Panc1 (cell line): ENCODE measurements at regions not wholly inside any gene's neighbourhood (a gene's known extent, or its start where the extent isn't known, plus 50 kb on each side); places are given as distances from the start of the nearest gene placed in this dataset.

Experiments
- ATAC-seq: fragments of 200-7000 bp; cut with Tn5 transposase; 2 replicates; pipeline ENCODE4 v1.9.1; 2020; ENCODE audit warnings: mild to moderate bottlenecking, moderate library complexity
- BruUV-seq: library from RNA; stranded (reverse); fragments of 400-500 nt; replicated peaks from 2 replicates; lab custom pipeline; 2021; lab: Mats Ljungman, UMichigan
- CTCF ChIA-PET: fragments of 300-600 bp; sonication (Branson Sonifier 250); formaldehyde crosslinking; loops from one replicate; lab custom pipeline; 2022; ENCODE audit warnings: antibody characterized with exemption; lab: Charles Lee
- POLR2A ChIA-PET: fragments of 300-600 bp; sonication (Branson Sonifier 250); formaldehyde crosslinking; loops from one replicate; lab custom pipeline; 2022; ENCODE audit warnings: antibody characterized with exemption; lab: Charles Lee
- DNase-seq: peaks from one replicate; pipeline ENCODE4 v3.0.0-alpha.2; 2010; ENCODE audit warnings: low read depth, low spot score
- H3K27ac ChIP-seq: 2 replicates; pipeline ENCODE4 v1.5.1; 2011; ENCODE audit warnings: mild to moderate bottlenecking, low read length, inconsistent platforms
- H3K27me3 ChIP-seq: fragments of 200-500 bp; sonication (Bioruptor generic); 2 replicates; pipeline ENCODE4 v1.6.0; 2014; ENCODE audit warnings: low read length, inconsistent platforms; ENCODE audit not compliant: control insufficient read depth, insufficient read depth
- H3K36me3 ChIP-seq: fragments of 200-500 bp; sonication (Bioruptor generic); 2 replicates; pipeline ENCODE4 v1.5.1; 2014; ENCODE audit warnings: inconsistent platforms, mild to moderate bottlenecking, low read length, moderate library complexity; ENCODE audit not compliant: control insufficient read depth, insufficient read depth
- H3K4me1 ChIP-seq: 2 replicates; pipeline ENCODE4 v1.5.1; 2011; ENCODE audit warnings: inconsistent platforms, mild to moderate bottlenecking, low read length, moderate library complexity; ENCODE audit not compliant: control insufficient read depth, insufficient read depth
- H3K4me3 ChIP-seq, 2 experiments: 2 replicates each; pipeline ENCODE4 v1.5.1; 2011 to 2012; ENCODE audit warnings: low read depth in 2 of 2, low read length in 2 of 2, mild to moderate bottlenecking in 2 of 2, inconsistent platforms in 1 of 2, moderate library complexity in 1 of 2
- H3K9me3 ChIP-seq: fragments of 200-500 bp; sonication (Bioruptor generic); 2 replicates; pipeline ENCODE4 v1.5.1; 2014; ENCODE audit warnings: low read depth, mild to moderate bottlenecking, inconsistent platforms, low read length, moderate library complexity; ENCODE audit not compliant: control insufficient read depth, insufficient read depth
- CTCF ChIP-seq: fragments of 450-650 bp; IDR thresholded peaks from 2 replicates; pipeline ENCODE4 v1.5.1; 2017; ENCODE audit warnings: mild to moderate bottlenecking
- POLR2AphosphoS5 ChIP-seq: IDR thresholded peaks from 2 replicates; pipeline ENCODE4 v1.6.1; 2012; ENCODE audit warnings: mild to moderate bottlenecking, low read depth, low read length, moderate library complexity
- REST ChIP-seq, 2 experiments: IDR thresholded peaks; 2 replicates each; pipeline ENCODE4 v1.6.1; 2011 to 2012; ENCODE audit warnings: low read depth in 2 of 2, control low read depth in 1 of 2, low read length in 1 of 2, mild to moderate bottlenecking in 1 of 2, moderate library complexity in 1 of 2; ENCODE audit not compliant: insufficient read depth in 1 of 2
- SIN3A ChIP-seq: IDR thresholded peaks from 2 replicates; pipeline ENCODE4 v1.6.1; 2012; ENCODE audit warnings: low read depth, mild to moderate bottlenecking, low read length, moderate library complexity, borderline replicate concordance; ENCODE audit not compliant: insufficient read depth
- TCF7L2 ChIP-seq: IDR thresholded peaks from 2 replicates; pipeline ENCODE4 v1.6.1; 2011; ENCODE audit warnings: mild to moderate bottlenecking, low read depth, low read length, inconsistent platforms
- in situ Hi-C: cut with HindIII; loops from 2 replicates; pipeline ENCODE4 v1.10.0; 2016; ENCODE audit warnings: low sequenced_read_pairs, low pct_unique_long_range_greater_than_20kb
- intact Hi-C: fragments of 100-400 bp; cut with micrococcal nuclease; formaldehyde crosslinking; loops from one replicate; pipeline ENCODE4 v1.10.0; 2022; ENCODE audit not compliant: unreplicated experiment

GRCh38 chr16:51461255-51461654 is 310.2 kb upstream of the SALL1 start:
- ATAC-seq (no peak), DNase-seq (no peak)
- Histone ChIP-seq H3K27me3 (no peaks in the 10 kb centered on the region), H3K27ac (no peak overlapping the region), H3K36me3 (no peaks in the 10 kb centered on the region), H3K4me3 (no peak overlapping the region), H3K4me1 (no peaks in the 10 kb centered on the region), H3K9me3 (no peaks in the 10 kb centered on the region)
- CTCF ChIA-PET, result no interaction called here
- intact Hi-C loops, result no loop called here
- TF ChIP-seq POLR2AphosphoS5, result no peak
- TF ChIP-seq REST (IDR thresholded peaks at IDR 0.05; ENCODE audit: insufficient read depth in 1 of 2, low read depth in 2 of 2, low read length in 1 of 2), result no peak
- no peak for TF ChIP-seq SIN3A
- TF ChIP-seq CTCF, result no peak
- no peak for TF ChIP-seq TCF7L2
- BruUV-seq, result no TSS peak
- in situ Hi-C loops, result no loop called here
- POLR2A ChIA-PET, result no interaction called here

- Histone ChIP-seq H3K9me3 (no peaks in the 10 kb centered on the region), H3K4me1 (no peaks in the 10 kb centered on the region), H3K27me3 (no peaks in the 10 kb centered on the region), H3K36me3 (no peaks in the 10 kb centered on the region), H3K27ac (no peak overlapping the region), H3K4me3 (no peak overlapping the region)
- no peak for TF ChIP-seq SIN3A
- no peak for TF ChIP-seq POLR2AphosphoS5
- TF ChIP-seq REST (IDR thresholded peaks at IDR 0.05; ENCODE audit: insufficient read depth in 1 of 2, low read depth in 2 of 2, low read length in 1 of 2), result no peak
- TF ChIP-seq TCF7L2, result no peak
- TF ChIP-seq CTCF, result no peak
- ATAC-seq (no peak), DNase-seq (no peak)
- ChIA-PET POLR2A (no interaction called here), CTCF (no interaction called here)
- no TSS peak for BruUV-seq
- in situ Hi-C loops (no loop called here), intact Hi-C loops (no loop called here)
Measured at GRCh38 chr16:51458356-51459140, 307.5 kb upstream of the SALL1 start.
